SH-SY5Y (cell line): ENCODE measurements at regions not wholly inside any gene's neighbourhood (a gene's known extent, or its start where the extent isn't known, plus 50 kb on each side); places are given as distances from the start of the nearest gene placed in this dataset.

Source experiments
- GATA2 ChIP-seq: IDR thresholded peaks from 2 replicates; pipeline ENCODE4 v1.6.1; 2011; ENCODE audit warnings: mild to moderate bottlenecking, low read depth, low read length
- GATA3 ChIP-seq: IDR thresholded peaks from 2 replicates; pipeline ENCODE4 v1.6.1; 2011; ENCODE audit warnings: low read depth, mild to moderate bottlenecking, low read length, moderate library complexity

DNA sequence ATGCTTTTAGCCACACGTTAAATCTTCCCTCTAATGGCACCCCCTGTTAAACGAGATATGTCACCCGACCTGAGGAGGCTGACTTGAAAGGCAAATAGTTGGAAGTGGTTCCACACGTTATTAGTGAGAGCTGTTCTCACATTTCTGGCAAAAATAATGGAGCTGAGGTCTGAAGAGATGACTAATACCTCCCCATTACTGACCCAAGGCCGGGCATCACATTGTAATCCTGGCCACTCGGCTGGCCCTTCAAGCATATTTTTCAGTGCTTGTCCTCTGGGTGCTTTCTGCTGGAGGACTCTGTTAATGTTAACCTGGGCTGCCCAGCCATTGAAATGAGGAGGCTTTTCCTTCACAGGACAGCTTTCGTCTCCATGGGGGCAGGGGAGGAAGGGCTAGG lies 260.0 kb upstream of the CADM1 start:
- TF ChIP-seq GATA2: no peak
- TF ChIP-seq GATA3: no peak
